Esophagus squamous epithelium (tissue), 4 donors: ENCODE measurements at regions not wholly inside any gene's neighbourhood (a gene's known extent, or its start where the extent isn't known, plus 50 kb on each side); places are given as distances from the start of the nearest gene placed in this dataset.

Experiments used
- CTCF ChIP-seq, 6 experiments: fragments of 450-650 bp in 4 of 6; fragments of 200-600 bp in 2 of 6; sonication (generic) in 2 of 6; IDR thresholded peaks; one replicate each; pipeline ENCODE4 v1.5.1; 2016 to 2019; ENCODE audit warnings: antibody characterized with exemption in 6 of 6, mild to moderate bottlenecking in 4 of 6, moderate library complexity in 4 of 6
- POLR2A ChIP-seq, 4 donors: fragments of 450-650 bp; IDR thresholded peaks; one replicate each; pipeline ENCODE4 v1.6.1; 2017; ENCODE audit warnings: antibody characterized with exemption in 4 of 4, mild to moderate bottlenecking in 4 of 4, moderate library complexity in 3 of 4

GRCh38 chr7:153152801-153153422 is 393.4 kb downstream of the ACTR3B start:
- no peak for TF ChIP-seq CTCF (IDR thresholded peaks at IDR 0.05)
- TF ChIP-seq POLR2A (IDR thresholded peaks at IDR 0.05): no peak
